ENCODE measurements at regions not wholly inside any gene's neighbourhood (a gene's known extent, or its start where the extent isn't known, plus 50 kb on each side); places are given as distances from the start of the nearest gene placed in this dataset.

- in situ Hi-C loops (cut with MboI): no loop called here
- RAD21 ChIA-PET (ENCODE audit: unreplicated experiment): no interaction called here
- no TSS peak for BruUV-seq (replicated peaks)
These were observed 464.8 kb downstream of the CBLN4 start for GRCh38 chr20:55540486-55540885.

More at GRCh38 chr20:55540486-55540885, 464.8 kb downstream of the CBLN4 start:
- Histone ChIP-seq H3K27me3 (replicated peaks in 1 of 2; ENCODE audit: control insufficient read depth in 2 of 2, insufficient read depth in 2 of 2, low read length in 1 of 2) (no peaks in the 10 kb centered on the region), H4K20me1 (ENCODE audit: control insufficient read depth, insufficient read depth) (no peaks in the 10 kb centered on the region), H3K4me3 (no peak overlapping the region), H2AFZ (ENCODE audit: control insufficient read depth, low read depth, low read length) (no peak overlapping the region), H3K36me3 (ENCODE audit: control insufficient read depth in 2 of 2, insufficient read depth in 2 of 2, low read length in 1 of 2) (no peaks in the 10 kb centered on the region), H3K9me3 (replicated peaks; ENCODE audit: control insufficient read depth, insufficient read depth, low read length) (no peaks in the 10 kb centered on the region), H3K9ac (ENCODE audit: control insufficient read depth, insufficient read depth, low read length) (no peak overlapping the region), H3K27ac (ENCODE audit: control insufficient read depth, insufficient read depth) (no peak overlapping the region), H3K79me2 (ENCODE audit: control insufficient read depth, insufficient read depth, low read length) (no peaks in the 10 kb centered on the region), H3K4me2 (ENCODE audit: control insufficient read depth, insufficient read depth) (no peak overlapping the region), H3K4me1 (ENCODE audit: control insufficient read depth, insufficient read depth, low read length) (no peaks in the 10 kb centered on the region)
- intact Hi-C loops (cut with micrococcal nuclease; ENCODE audit: unreplicated experiment): no loop called here
- CTCF ChIA-PET: no interaction called here
- WGBS (ENCODE audit: insufficient coverage, insufficient replicate concordance, low lambda C conversion rate, missing lambda C conversion rate): 0% methylated on average over 3 of the region's 3 CpGs
- FAIRE-seq (no peak), DNase-seq (ENCODE audit: low read depth, low spot score) (no peak), ATAC-seq (no peak)
- POLR2A ChIA-PET: no interaction called here
- SMC1A ChIA-PET (ENCODE audit: uncharacterized antibody, unreplicated experiment): no interaction called here
- no peak for TF ChIP-seq CREB1 (IDR thresholded peaks at IDR 0.05; ENCODE audit: low read depth)
- no peak for TF ChIP-seq E4F1 (IDR thresholded peaks at IDR 0.05; ENCODE audit: borderline replicate concordance, partially characterized antibody)
- TF ChIP-seq NBN (IDR thresholded peaks at IDR 0.05): no peak
- TF ChIP-seq TARDBP (IDR thresholded peaks at IDR 0.05; ENCODE audit: borderline replicate concordance): no peak
- TF ChIP-seq CTCF (IDR thresholded peaks at IDR 0.05 in 2 of 3, conservative IDR thresholded peaks at IDR 0.05 in 1 of 3; ENCODE audit: control insufficient read depth in 2 of 3, extremely low read depth in 1 of 3, insufficient read depth in 1 of 3, low read depth in 3 of 3, low read length in 3 of 3): no peak
- TF ChIP-seq DPF2 (IDR thresholded peaks at IDR 0.05): no peak
- no peak for TF ChIP-seq MEF2A (IDR thresholded peaks at IDR 0.05; ENCODE audit: insufficient read depth, low read depth, low read length)
- no peak for TF ChIP-seq CBFB (IDR thresholded peaks at IDR 0.05; ENCODE audit: low read depth)
- no peak for TF ChIP-seq GABPA (IDR thresholded peaks at IDR 0.05; ENCODE audit: low read depth)
- TF ChIP-seq E2F4 (IDR thresholded peaks at IDR 0.05; ENCODE audit: low read depth, low read length): no peak
- TF ChIP-seq YBX1 (IDR thresholded peaks at IDR 0.05): no peak
- TF ChIP-seq YY1 (IDR thresholded peaks at IDR 0.05; ENCODE audit: low read depth, low read length): no peak

Data from GM12878 (cell line).